GM12878 (cell line): ENCODE measurements at regions not wholly inside any gene's neighbourhood (a gene's known extent, or its start where the extent isn't known, plus 50 kb on each side); places are given as distances from the start of the nearest gene placed in this dataset.

ENCODE experiments used
- ATAC-seq: fragments of 200-7000 bp; cut with Tn5 transposase; 3 replicates; pipeline ENCODE4 v1.9.1; 2020; ENCODE audit warnings: mild to moderate bottlenecking, moderate library complexity
- BruUV-seq: library from RNA; stranded (reverse); fragments of 400-500 nt; replicated peaks from 2 replicates; lab custom pipeline; 2021; lab: Mats Ljungman, UMichigan
- CTCF ChIA-PET: fragments of 300-600 bp; sonication (Branson Sonifier 250); formaldehyde crosslinking; extraction: SDS; loops from one replicate; lab custom pipeline; 2021; ENCODE audit warnings: inconsistent platforms; lab: Yijun Ruan, JAX
- POLR2A ChIA-PET: fragments of 350-600 bp; formaldehyde crosslinking; extraction: SDS; loops from one replicate; lab custom pipeline; 2021; ENCODE audit warnings: inconsistent platforms; lab: Charles Lee
- RAD21 ChIA-PET: fragments of 300-600 bp; sonication (Branson Sonifier 250); formaldehyde crosslinking; loops from one replicate; lab custom pipeline; 2023; ENCODE audit warnings: antibody characterized with exemption; ENCODE audit not compliant: unreplicated experiment; lab: Charles Lee
- SMC1A ChIA-PET: fragments of 300-600 bp; sonication (Branson Sonifier 250); formaldehyde crosslinking; loops from one replicate; lab custom pipeline; 2023; ENCODE audit not compliant: unreplicated experiment, uncharacterized antibody; lab: Charles Lee
- DNase-seq: peaks from one replicate; pipeline ENCODE4 v3.0.0-alpha.2; 2011; ENCODE audit warnings: low read depth, low spot score
- FAIRE-seq: peaks from 3 replicates; lab custom pipeline; 2011; peaks lifted over from hg19 to GRCh38; lab: Jason Lieb, UNC
- H2AFZ ChIP-seq: 2 replicates; pipeline ENCODE4 v1.6.0; 2011; ENCODE audit warnings: low read depth, low read length, control low read depth; ENCODE audit not compliant: control insufficient read depth
- H3K27ac ChIP-seq: 2 replicates; pipeline ENCODE4 v1.5.1; 2011; ENCODE audit warnings: control low read depth; ENCODE audit not compliant: control insufficient read depth, insufficient read depth
- H3K27me3 ChIP-seq, 2 experiments: replicated peaks in 1 of 2; 2 replicates each; pipeline versions ENCODE4 v1.6.0 to v1.6.1; 2011; ENCODE audit warnings: low read length in 1 of 2; ENCODE audit not compliant: control insufficient read depth in 2 of 2, insufficient read depth in 2 of 2
- H3K36me3 ChIP-seq, 2 experiments: 2 replicates each; pipeline ENCODE4 v1.5.1; 2011; ENCODE audit warnings: low read length in 1 of 2; ENCODE audit not compliant: control insufficient read depth in 2 of 2, insufficient read depth in 2 of 2
- H3K4me1 ChIP-seq: 2 replicates; pipeline ENCODE4 v1.6.1; 2011; ENCODE audit warnings: mild to moderate bottlenecking, low read length, moderate library complexity, mixed read lengths; ENCODE audit not compliant: control insufficient read depth, insufficient read depth
- H3K4me2 ChIP-seq: 2 replicates; pipeline ENCODE4 v1.6.0; 2011; ENCODE audit warnings: control low read depth; ENCODE audit not compliant: control insufficient read depth, insufficient read depth
- H3K4me3 ChIP-seq: fragments of 200-600 bp; sonication (generic); 2 replicates; pipeline ENCODE4 v1.5.1; 2016
- H3K79me2 ChIP-seq: 2 replicates; pipeline ENCODE4 v1.6.0; 2011; ENCODE audit warnings: low read length; ENCODE audit not compliant: control insufficient read depth, insufficient read depth
- H3K9ac ChIP-seq: 2 replicates; pipeline ENCODE4 v1.8.0; 2011; ENCODE audit warnings: low read length, control low read depth, mixed read lengths; ENCODE audit not compliant: control insufficient read depth, insufficient read depth
- H3K9me3 ChIP-seq: replicated peaks from 3 replicates; pipeline ENCODE4 v1.5.1; 2011; ENCODE audit warnings: mild to moderate bottlenecking, low read length; ENCODE audit not compliant: control insufficient read depth, insufficient read depth
- H4K20me1 ChIP-seq: 2 replicates; pipeline ENCODE4 v1.6.0; 2011; ENCODE audit not compliant: control insufficient read depth, insufficient read depth
- CBFB ChIP-seq: IDR thresholded peaks from 2 replicates; pipeline ENCODE4 v1.6.1; 2016; ENCODE audit warnings: antibody characterized with exemption, low read depth
- CHD1 ChIP-seq: IDR thresholded peaks from 2 replicates; pipeline ENCODE4 v1.6.1; 2012; ENCODE audit warnings: low read depth, low read length, improper control_type of control experiment
- CREB1 ChIP-seq: IDR thresholded peaks from 2 replicates; pipeline ENCODE4 v1.6.1; 2012; ENCODE audit warnings: low read depth, mild to moderate bottlenecking, inconsistent platforms
- DPF2 ChIP-seq: fragments of 450-650 bp; IDR thresholded peaks from 2 replicates; pipeline ENCODE4 v1.6.1; 2017; ENCODE audit warnings: mild to moderate bottlenecking
- E2F8 ChIP-seq: fragments of 450-650 bp; IDR thresholded peaks from 2 replicates; pipeline ENCODE4 v1.6.1; 2018; ENCODE audit warnings: mild to moderate bottlenecking, low read depth, moderate library complexity; ENCODE audit not compliant: partially characterized antibody
- IRF3 ChIP-seq: fragments of 450-650 bp; IDR thresholded peaks from 2 replicates; pipeline ENCODE4 v1.6.1; 2014; ENCODE audit warnings: mild to moderate bottlenecking
- JUND ChIP-seq: IDR thresholded peaks from 2 replicates; pipeline ENCODE4 v1.6.1; 2012; ENCODE audit warnings: low read depth, mild to moderate bottlenecking, low read length, improper control_type of control experiment, moderate library complexity
- MTA3 ChIP-seq: IDR thresholded peaks from 2 replicates; pipeline ENCODE4 v1.6.1; 2012; ENCODE audit warnings: low read length, inconsistent platforms, borderline replicate concordance
- RFX5 ChIP-seq: IDR thresholded peaks from 2 replicates; pipeline ENCODE4 v1.6.1; 2011; ENCODE audit warnings: low read depth, low read length, improper control_type of control experiment
- SP1 ChIP-seq: IDR thresholded peaks from one replicate; pipeline ENCODE4 v1.6.1; 2011; ENCODE audit warnings: low read depth, low read length
- WGBS: methylation state at CpG from one replicate; pipeline ENCODE4 v1.1.6; 2016; ENCODE audit warnings: low lambda C conversion rate; ENCODE audit not compliant: insufficient replicate concordance, insufficient coverage; ENCODE audit errors: missing lambda C conversion rate; 5-methylcytosine and 5-hydroxymethylcytosine counted together
- in situ Hi-C: fragments of 300-500 bp; cut with MboI; formaldehyde crosslinking; loops from 9 replicates; pipeline ENCODE4 v1.14.3; 2018; ENCODE audit warnings: mixed read lengths
- intact Hi-C: fragments of 100-400 bp; cut with micrococcal nuclease; formaldehyde crosslinking; loops from one replicate; pipeline ENCODE4 v1.14.2; 2022; ENCODE audit not compliant: unreplicated experiment
- TF ChIP-seq, protein P1 (sequence below): IDR thresholded peaks from 2 replicates; pipeline ENCODE4 v1.6.1; 2011; ENCODE audit warnings: borderline replicate concordance, low read depth, mild to moderate bottlenecking, moderate library complexity, mixed read lengths, low read length; ENCODE audit not compliant: insufficient read depth; ENCODE audit errors: extremely low read length
- TF ChIP-seq, protein P2 (sequence below): fragments of 450-650 bp; formaldehyde crosslinking; IDR thresholded peaks from 2 replicates; pipeline ENCODE4 v1.5.0; 2022; ENCODE audit warnings: mild to moderate bottlenecking, missing genetic modification characterization

- Histone ChIP-seq H3K4me2 (no peak overlapping the region), H3K36me3 (no peaks in the 10 kb centered on the region), H3K79me2 (no peaks in the 10 kb centered on the region), H3K4me1 (no peaks in the 10 kb centered on the region), H3K4me3 (no peak overlapping the region), H3K27me3 (no peaks in the 10 kb centered on the region), H3K27ac (no peak overlapping the region), H4K20me1 (no peaks in the 10 kb centered on the region), H3K9ac (no peak overlapping the region), H2AFZ (no peak overlapping the region), H3K9me3 (no peaks in the 10 kb centered on the region)
- CTCF ChIA-PET: interaction anchor here (0.6 to 0.9 kb wide), 2 partner anchors 15 to 144 kb away, joined by 3 to 4 read pairs; no protein-coding TSS in a partner anchor
- FAIRE-seq (no peak), DNase-seq (no peak), ATAC-seq (no peak)
- 13% methylated on average over 4 of the region's 4 CpGs for WGBS
- POLR2A ChIA-PET: no interaction called here
- RAD21 ChIA-PET: no interaction called here
- SMC1A ChIA-PET: no interaction called here
- BruUV-seq: no TSS peak
- in situ Hi-C loops (no loop called here), intact Hi-C loops (loop anchor here (5.0 kb wide), 1 partner anchor 187 kb away; no protein-coding TSS in a partner anchor)
- no peak for TF ChIP-seq CBFB
- no peak for TF ChIP-seq E2F8
- TF ChIP-seq RFX5: no peak
- no peak for TF ChIP-seq CHD1
- TF ChIP-seq JUND: no peak
- no peak for TF ChIP-seq IRF3
- no peak for TF ChIP-seq CREB1
- no peak for TF ChIP-seq SP1
- no peak for TF ChIP-seq DPF2
- TF ChIP-seq, protein P1, sequence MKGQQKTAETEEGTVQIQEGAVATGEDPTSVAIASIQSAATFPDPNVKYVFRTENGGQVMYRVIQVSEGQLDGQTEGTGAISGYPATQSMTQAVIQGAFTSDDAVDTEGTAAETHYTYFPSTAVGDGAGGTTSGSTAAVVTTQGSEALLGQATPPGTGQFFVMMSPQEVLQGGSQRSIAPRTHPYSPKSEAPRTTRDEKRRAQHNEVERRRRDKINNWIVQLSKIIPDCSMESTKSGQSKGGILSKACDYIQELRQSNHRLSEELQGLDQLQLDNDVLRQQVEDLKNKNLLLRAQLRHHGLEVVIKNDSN: no peak
- TF ChIP-seq, protein P2, sequence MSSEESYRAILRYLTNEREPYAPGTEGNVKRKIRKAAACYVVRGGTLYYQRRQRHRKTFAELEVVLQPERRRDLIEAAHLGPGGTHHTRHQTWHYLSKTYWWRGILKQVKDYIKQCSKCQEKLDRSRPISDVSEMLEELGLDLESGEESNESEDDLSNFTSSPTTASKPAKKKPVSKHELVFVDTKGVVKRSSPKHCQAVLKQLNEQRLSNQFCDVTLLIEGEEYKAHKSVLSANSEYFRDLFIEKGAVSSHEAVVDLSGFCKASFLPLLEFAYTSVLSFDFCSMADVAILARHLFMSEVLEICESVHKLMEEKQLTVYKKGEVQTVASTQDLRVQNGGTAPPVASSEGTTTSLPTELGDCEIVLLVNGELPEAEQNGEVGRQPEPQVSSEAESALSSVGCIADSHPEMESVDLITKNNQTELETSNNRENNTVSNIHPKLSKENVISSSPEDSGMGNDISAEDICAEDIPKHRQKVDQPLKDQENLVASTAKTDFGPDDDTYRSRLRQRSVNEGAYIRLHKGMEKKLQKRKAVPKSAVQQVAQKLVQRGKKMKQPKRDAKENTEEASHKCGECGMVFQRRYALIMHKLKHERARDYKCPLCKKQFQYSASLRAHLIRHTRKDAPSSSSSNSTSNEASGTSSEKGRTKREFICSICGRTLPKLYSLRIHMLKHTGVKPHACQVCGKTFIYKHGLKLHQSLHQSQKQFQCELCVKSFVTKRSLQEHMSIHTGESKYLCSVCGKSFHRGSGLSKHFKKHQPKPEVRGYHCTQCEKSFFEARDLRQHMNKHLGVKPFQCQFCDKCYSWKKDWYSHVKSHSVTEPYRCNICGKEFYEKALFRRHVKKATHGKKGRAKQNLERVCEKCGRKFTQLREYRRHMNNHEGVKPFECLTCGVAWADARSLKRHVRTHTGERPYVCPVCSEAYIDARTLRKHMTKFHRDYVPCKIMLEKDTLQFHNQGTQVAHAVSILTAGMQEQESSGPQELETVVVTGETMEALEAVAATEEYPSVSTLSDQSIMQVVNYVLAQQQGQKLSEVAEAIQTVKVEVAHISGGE: no peak
- no peak for TF ChIP-seq MTA3
Observed at GRCh38 chr10:60459701-60460457, 70.2 kb upstream of the ANK3 start.
